NCI-H1048 (cell line): ENCODE measurements at regions not wholly inside any gene's neighbourhood (a gene's known extent, or its start where the extent isn't known, plus 50 kb on each side); places are given as distances from the start of the nearest gene placed in this dataset.
"Not testable (repeated sequence)": the region's sequence is repeated elsewhere in the genome, so short reads cannot be mapped to it uniquely, and the experiment has no call there.

Experiments
- DNase-seq: peaks from one replicate; lab custom pipeline; 2025; lab: John Stamatoyannopoulos, UW

GRCh38 chr14:71432334-71433110, 499.7 kb upstream of the RGS6 start:
- DNase-seq, result no peak

- DNase-seq, result no peak
Observed at GRCh38 chr14:71433303-71433702, 498.9 kb upstream of the RGS6 start.

GRCh38 chr14:71435641-71436040, 496.6 kb upstream of the RGS6 start:
- not testable (repeated sequence) for DNase-seq

- no peak for DNase-seq
Observed at GRCh38 chr14:71437870-71438269, 494.4 kb upstream of the RGS6 start.

- DNase-seq, result no peak
Observed at GRCh38 chr14:71438684-71439083, 493.5 kb upstream of the RGS6 start.

- no peak for DNase-seq
Observed at GRCh38 chr14:71441126-71441525, 491.1 kb upstream of the RGS6 start.

- no peak for DNase-seq
Observed at GRCh38 chr14:71444030-71444822, 488.0 kb upstream of the RGS6 start.

- DNase-seq, result no peak
Observed at GRCh38 chr14:71448431-71449315, 483.6 kb upstream of the RGS6 start.

- DNase-seq, result no peak
Observed at GRCh38 chr14:71449316-71450055, 482.7 kb upstream of the RGS6 start.

- no peak for DNase-seq
Observed at GRCh38 chr14:71451501-71451900, 480.7 kb upstream of the RGS6 start.

- no peak for DNase-seq
Observed at GRCh38 chr14:71452539-71452938, 479.7 kb upstream of the RGS6 start.

- no peak for DNase-seq
Observed at GRCh38 chr14:71452987-71453386, 479.2 kb upstream of the RGS6 start.

GRCh38 chr14:71454010-71454409, 478.2 kb upstream of the RGS6 start:
- DNase-seq, result no peak

- DNase-seq, result no peak
Observed at GRCh38 chr14:71454513-71455332, 477.5 kb upstream of the RGS6 start.

GRCh38 chr14:71460091-71460490, 472.1 kb upstream of the RGS6 start:
- no peak for DNase-seq

- DNase-seq, result not testable (repeated sequence)
Observed at GRCh38 chr14:71461617-71462016, 470.6 kb upstream of the RGS6 start.

- no peak for DNase-seq
Observed at GRCh38 chr14:71463807-71464206, 468.4 kb upstream of the RGS6 start.

GRCh38 chr14:71464840-71465239, 467.4 kb upstream of the RGS6 start:
- no peak for DNase-seq

- no peak for DNase-seq
Observed at GRCh38 chr14:71465316-71465715, 466.9 kb upstream of the RGS6 start.

- DNase-seq, result no peak
Observed at GRCh38 chr14:71466251-71466650, 466.0 kb upstream of the RGS6 start.

GRCh38 chr14:71466946-71467345, 465.3 kb upstream of the RGS6 start:
- DNase-seq, result no peak
